Activated T-helper 17 cell treated with anti-CD3 and anti-CD28 coated beads, Interleukin-2, amount 50 U/mL, for 72 hours (primary cell): ENCODE measurements at regions not wholly inside any gene's neighbourhood (a gene's known extent, or its start where the extent isn't known, plus 50 kb on each side); places are given as distances from the start of the nearest gene placed in this dataset.

Source experiments
- ATAC-seq: fragments of 150-1000 bp; cut with Tn5 transposase; replicated peaks from 2 replicates; pipeline ENCODE4 v1.10.0; 2021; ENCODE audit warnings: mild to moderate bottlenecking, moderate library complexity
- H3K27ac Mint-ChIP-seq: one replicate; pipeline ENCODE4 v1.8.0; 2022; ENCODE audit warnings: mixed read lengths
- H3K27me3 Mint-ChIP-seq: one replicate; pipeline ENCODE4 v1.8.0; 2022; ENCODE audit warnings: mixed read lengths
- H3K36me3 Mint-ChIP-seq: one replicate; pipeline ENCODE4 v1.8.0; 2022; ENCODE audit warnings: low read depth, mild to moderate bottlenecking, mixed read lengths
- H3K4me1 Mint-ChIP-seq: one replicate; pipeline ENCODE4 v1.8.0; 2022; ENCODE audit warnings: mixed read lengths
- H3K4me3 Mint-ChIP-seq: one replicate; pipeline ENCODE4 v1.8.0; 2022; ENCODE audit warnings: mild to moderate bottlenecking, mixed read lengths
- H3K9me3 Mint-ChIP-seq: one replicate; pipeline ENCODE4 v1.8.0; 2022; ENCODE audit warnings: mixed read lengths

DNA sequence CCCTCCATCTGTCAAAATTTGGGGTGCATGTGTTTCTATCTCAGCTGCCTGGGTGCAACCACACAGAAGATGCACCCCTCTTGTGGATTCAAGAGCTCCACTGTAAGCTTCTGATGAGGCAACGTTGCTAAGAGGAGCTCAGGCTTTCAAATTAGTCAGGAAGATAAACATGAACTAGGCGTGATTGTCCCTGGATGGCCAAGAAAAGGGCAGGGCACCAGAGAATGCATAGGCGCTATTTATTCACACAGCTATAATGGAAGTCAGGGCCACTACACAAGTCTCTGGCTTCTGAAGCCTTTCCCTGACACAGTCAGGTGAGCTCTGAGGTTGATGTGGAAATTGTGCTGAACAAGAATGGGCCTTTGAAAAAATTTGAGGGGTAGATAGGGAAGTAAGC, 1466.0 kb upstream of the CELF4 start:
- ATAC-seq: no peak
- no peak overlapping the region for H3K4me3 Mint-ChIP-seq
- no peaks in the 10 kb centered on the region for H3K4me1 Mint-ChIP-seq
- H3K27me3 Mint-ChIP-seq: no peaks in the 10 kb centered on the region
- no peaks in the 10 kb centered on the region for H3K9me3 Mint-ChIP-seq
- H3K36me3 Mint-ChIP-seq: no peaks in the 10 kb centered on the region
- no peak overlapping the region for H3K27ac Mint-ChIP-seq

DNA sequence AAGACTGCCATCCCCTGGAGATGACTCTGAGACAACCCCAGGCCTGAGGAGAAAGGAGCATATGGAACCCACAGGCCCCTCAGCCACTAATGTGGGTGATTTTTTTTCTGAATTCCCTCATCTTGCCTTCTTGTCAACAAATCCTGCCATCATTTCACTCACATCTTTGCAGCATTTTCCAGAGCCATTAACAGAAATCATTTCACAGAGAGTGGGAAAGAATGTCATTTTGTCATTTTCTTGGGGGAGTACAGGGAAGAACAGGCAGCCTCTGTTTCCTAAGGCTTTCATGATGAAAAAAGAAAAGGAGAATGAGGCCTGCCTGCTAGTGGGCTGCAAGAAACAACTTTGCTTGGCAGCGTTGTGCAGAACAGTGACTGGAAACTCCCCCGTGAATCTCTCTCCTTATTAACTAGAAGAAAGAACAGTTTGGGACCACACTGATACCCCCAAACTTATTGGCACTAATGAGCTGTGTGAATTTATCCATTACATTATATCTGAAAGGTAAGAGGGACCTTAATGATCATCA, 1464.6 kb upstream of the CELF4 start:
- H3K27ac Mint-ChIP-seq: no peak overlapping the region
- H3K4me1 Mint-ChIP-seq: no peaks in the 10 kb centered on the region
- H3K36me3 Mint-ChIP-seq: no peaks in the 10 kb centered on the region
- H3K9me3 Mint-ChIP-seq: no peaks in the 10 kb centered on the region
- no peak overlapping the region for H3K4me3 Mint-ChIP-seq
- no peaks in the 10 kb centered on the region for H3K27me3 Mint-ChIP-seq
- no peak for ATAC-seq

DNA sequence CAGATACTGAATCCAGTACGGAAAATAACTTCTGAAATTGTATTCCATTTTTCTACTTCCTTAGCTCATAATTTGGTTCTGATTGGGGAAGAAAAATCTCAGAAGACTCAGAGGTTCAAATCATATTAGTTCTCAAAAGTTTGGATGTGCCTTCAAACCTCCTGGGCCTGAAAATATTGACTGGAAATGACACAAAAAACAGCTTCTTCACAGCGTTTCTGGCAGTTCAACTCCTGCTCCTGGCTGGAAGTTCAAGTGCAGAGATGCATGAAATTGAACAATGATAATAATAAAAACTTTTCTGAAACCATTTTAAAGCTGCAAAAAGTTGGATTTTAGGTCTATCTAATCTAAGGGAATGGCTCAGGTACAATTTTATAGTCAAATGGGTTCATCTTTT, 1459.9 kb upstream of the CELF4 start:
- Mint-ChIP-seq H3K36me3 (no peaks in the 10 kb centered on the region), H3K4me1 (no peaks in the 10 kb centered on the region), H3K27me3 (no peaks in the 10 kb centered on the region), H3K27ac (no peak overlapping the region), H3K4me3 (no peak overlapping the region), H3K9me3 (no peaks in the 10 kb centered on the region)
- ATAC-seq: no peak

DNA sequence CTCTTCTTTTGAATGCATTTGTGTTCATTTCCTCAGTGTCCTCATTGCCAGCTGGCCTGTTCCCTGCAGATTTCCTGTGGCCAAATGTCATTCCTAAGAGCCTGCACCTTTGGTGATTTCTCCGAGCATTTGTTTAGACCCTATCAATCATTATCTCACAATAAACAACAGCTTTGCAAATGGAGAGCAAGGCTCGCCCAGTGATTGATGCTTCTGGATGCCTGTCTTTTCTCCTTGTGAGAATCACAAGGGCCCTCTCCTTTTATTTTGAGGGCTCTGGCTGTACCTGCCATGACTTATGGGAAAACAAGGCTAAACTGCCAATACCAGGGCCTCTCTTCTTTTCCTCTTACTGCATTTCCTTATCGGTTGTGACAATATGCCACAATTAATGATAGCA, 1454.4 kb upstream of the CELF4 start:
- no peaks in the 10 kb centered on the region for H3K27me3 Mint-ChIP-seq
- ATAC-seq: no peak
- H3K27ac Mint-ChIP-seq: no peak overlapping the region
- no peaks in the 10 kb centered on the region for H3K9me3 Mint-ChIP-seq
- no peaks in the 10 kb centered on the region for H3K4me1 Mint-ChIP-seq
- no peaks in the 10 kb centered on the region for H3K36me3 Mint-ChIP-seq
- no peak overlapping the region for H3K4me3 Mint-ChIP-seq

DNA sequence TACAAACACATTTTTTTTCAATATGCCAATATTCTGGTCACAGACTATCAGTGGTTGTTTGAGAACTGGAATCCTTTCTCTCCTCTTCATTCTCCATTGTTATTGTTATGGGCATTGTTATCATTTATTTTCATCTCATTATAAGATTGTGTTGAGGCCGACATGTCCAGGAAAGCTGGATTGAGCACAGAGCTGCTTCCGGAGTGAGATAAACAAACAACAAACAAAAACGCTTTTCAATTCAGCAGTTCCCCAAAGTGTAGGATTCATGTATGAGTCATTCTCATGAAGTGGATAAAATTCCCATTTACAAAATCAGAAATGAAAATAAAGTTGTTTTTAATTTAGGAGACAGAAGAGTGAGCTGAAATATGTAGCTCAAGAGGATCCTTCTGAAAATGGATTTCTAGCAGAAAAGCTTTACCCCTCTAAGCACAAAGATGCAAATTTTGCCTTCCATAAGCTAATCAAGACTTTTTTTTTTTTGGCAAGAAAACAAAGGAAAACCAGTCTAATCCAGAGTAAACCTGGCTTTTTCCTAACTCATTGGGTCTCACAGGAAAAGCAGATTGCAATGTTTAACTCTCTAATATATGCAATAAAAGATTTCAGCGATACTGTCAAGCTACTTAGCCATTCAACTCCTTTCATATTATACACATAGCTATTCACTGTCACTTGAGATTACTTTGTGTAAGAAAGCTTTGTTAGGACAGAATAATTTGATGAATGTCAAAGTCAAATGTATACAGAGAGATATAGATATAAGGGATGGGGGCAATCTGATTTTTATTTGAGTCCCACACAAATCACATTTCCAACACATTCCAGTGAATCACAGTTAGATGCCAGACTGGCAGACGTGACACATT, 1441.7 kb upstream of the CELF4 start:
- Mint-ChIP-seq H3K36me3 (no peaks in the 10 kb centered on the region), H3K9me3 (peaks cover 8% of the 10 kb centered on the region), H3K4me1 (no peaks in the 10 kb centered on the region), H3K27ac (no peak overlapping the region), H3K4me3 (no peak overlapping the region), H3K27me3 (no peaks in the 10 kb centered on the region)
- no peak for ATAC-seq

DNA sequence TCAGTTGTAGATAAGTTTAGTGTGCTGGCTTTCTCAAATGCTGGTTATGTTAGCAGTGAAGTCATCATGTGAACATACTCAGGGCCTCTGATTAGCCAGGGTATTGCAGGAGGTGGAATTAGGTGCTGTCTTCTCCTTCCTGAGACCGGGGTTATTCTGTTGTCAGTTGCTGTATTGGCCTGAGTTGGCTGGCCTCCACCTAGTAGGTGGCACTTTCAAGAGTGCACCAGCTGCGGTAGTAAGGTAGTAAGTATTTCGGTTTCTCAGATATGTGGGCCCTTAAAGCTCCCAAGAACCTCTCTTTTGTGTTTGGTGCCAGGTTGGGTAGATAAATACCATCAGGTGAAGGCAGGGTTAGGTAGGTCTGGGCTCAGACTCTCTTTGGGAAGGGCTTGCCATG, 1430.5 kb upstream of the CELF4 start:
- Mint-ChIP-seq H3K27ac (no peak overlapping the region), H3K9me3 (peaks cover 3% of the 10 kb centered on the region), H3K4me3 (no peak overlapping the region), H3K27me3 (no peaks in the 10 kb centered on the region), H3K4me1 (no peaks in the 10 kb centered on the region), H3K36me3 (no peaks in the 10 kb centered on the region)
- no peak for ATAC-seq

DNA sequence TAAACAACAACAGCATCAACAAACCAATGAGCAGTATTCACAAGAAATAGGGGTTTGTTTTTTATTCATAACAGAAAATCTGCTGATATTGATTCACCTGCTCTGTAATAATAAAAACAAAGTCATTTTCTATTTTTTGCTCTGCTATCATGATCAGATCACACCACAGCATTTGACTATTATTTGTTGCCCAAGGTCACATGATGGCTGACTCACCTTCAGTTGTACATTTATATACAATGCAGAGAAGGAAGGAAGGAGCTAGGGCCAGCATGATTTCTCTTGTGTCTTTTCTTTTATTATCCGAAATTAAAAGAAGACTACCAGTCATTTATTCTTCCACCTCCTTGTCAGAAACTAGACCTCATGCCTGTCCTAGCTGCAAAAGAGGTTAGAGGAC, 1427.7 kb upstream of the CELF4 start:
- no peaks in the 10 kb centered on the region for H3K4me1 Mint-ChIP-seq
- no peak overlapping the region for H3K4me3 Mint-ChIP-seq
- no peaks in the 10 kb centered on the region for H3K27me3 Mint-ChIP-seq
- H3K36me3 Mint-ChIP-seq: no peaks in the 10 kb centered on the region
- ATAC-seq: no peak
- H3K27ac Mint-ChIP-seq: no peak overlapping the region
- H3K9me3 Mint-ChIP-seq: peaks cover 3% of the 10 kb centered on the region

DNA sequence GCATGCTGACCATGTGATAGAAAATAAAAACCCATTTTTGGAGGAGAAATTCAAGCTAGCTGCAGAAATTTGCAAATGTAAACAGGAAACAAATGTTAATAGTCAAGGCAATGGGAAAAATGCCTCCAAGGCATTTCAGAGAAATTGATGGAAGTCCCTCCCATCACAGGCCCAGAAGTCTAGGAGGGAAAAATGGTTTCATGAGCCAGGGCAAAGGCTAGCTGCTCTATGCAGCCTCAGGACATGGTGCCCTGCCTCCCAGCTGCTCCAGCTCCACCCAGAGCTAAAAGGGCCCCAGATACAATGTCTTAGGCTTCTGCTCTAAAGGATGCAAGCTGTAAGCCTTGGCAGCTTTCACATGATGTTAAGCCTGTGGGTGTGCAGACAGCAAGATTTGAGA, 1419.4 kb upstream of the CELF4 start:
- Mint-ChIP-seq H3K4me3 (no peak overlapping the region), H3K9me3 (peaks cover 4% of the 10 kb centered on the region)
- no peak for ATAC-seq

DNA sequence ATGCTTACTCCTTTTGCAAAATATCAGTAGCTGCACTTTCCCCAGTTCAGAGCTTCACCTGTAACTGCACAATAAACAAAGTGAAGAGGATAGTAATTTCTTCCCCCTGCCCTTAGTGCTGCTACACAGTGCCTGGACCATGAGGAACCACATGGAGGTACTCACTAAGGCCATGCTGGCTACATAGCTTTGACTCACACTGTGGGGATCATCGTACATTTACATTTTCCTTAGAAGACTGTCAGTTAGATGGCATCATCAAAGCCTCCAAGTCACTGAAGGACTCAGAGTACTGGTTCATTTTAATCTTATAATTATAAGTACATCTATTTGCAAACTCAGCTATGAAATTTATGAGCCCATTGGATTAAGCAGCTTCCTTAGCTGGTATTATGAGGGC, 1416.5 kb upstream of the CELF4 start:
- H3K4me3 Mint-ChIP-seq: no peak overlapping the region
- H3K27me3 Mint-ChIP-seq: no peaks in the 10 kb centered on the region
- H3K9me3 Mint-ChIP-seq: peaks cover 4% of the 10 kb centered on the region
- H3K36me3 Mint-ChIP-seq: no peaks in the 10 kb centered on the region
- no peaks in the 10 kb centered on the region for H3K4me1 Mint-ChIP-seq
- no peak overlapping the region for H3K27ac Mint-ChIP-seq
- no peak for ATAC-seq

More for the DNA sequence above, 1419.4 kb upstream of the CELF4 start:
- H3K36me3 Mint-ChIP-seq: no peaks in the 10 kb centered on the region
- H3K4me1 Mint-ChIP-seq: no peaks in the 10 kb centered on the region
- no peaks in the 10 kb centered on the region for H3K27me3 Mint-ChIP-seq
- no peak overlapping the region for H3K27ac Mint-ChIP-seq

DNA sequence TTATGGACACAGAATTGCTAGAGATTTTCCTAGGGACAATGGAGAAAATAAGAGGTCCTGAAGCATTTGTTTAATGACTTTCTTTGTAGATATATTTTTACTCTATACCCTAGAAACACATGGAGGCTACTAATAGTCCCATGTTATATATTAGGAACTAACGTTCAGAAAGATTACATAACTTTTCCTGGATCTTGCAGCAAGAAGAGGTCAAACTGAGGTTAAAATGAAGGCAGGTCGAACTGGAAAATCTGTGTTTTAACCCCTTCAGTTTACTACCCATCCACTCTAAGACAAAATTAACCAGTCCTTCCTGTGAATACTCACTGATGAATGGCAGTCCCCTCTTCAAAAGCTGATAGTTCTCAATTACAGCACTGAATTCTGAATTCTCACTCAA, 1415.8 kb upstream of the CELF4 start:
- H3K36me3 Mint-ChIP-seq: no peaks in the 10 kb centered on the region
- no peak overlapping the region for H3K27ac Mint-ChIP-seq
- no peaks in the 10 kb centered on the region for H3K4me1 Mint-ChIP-seq
- no peak for ATAC-seq
- H3K9me3 Mint-ChIP-seq: peaks cover 4% of the 10 kb centered on the region
- no peak overlapping the region for H3K4me3 Mint-ChIP-seq
- H3K27me3 Mint-ChIP-seq: no peaks in the 10 kb centered on the region

DNA sequence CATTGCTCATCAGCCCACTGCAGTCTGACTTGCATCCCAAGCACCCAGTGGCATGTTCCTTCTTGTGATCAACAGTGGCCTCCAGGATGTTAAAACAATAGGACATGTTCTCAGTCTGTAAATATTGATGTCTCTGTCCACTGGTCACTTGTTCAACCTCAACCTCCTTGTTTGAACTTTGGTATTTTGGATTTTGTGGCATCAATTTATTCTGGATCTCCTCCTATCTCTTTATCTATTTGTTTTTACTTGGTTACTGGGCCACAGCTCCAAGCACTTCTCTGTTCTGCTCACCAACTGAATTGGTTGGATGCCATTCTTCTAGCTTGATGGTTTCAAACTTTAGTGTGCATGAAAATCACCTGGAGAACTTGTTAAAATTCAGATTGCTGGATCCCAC, 1414.8 kb upstream of the CELF4 start:
- no peak for ATAC-seq
- H3K4me1 Mint-ChIP-seq: no peaks in the 10 kb centered on the region
- H3K27ac Mint-ChIP-seq: no peak overlapping the region
- no peak overlapping the region for H3K4me3 Mint-ChIP-seq
- H3K27me3 Mint-ChIP-seq: no peaks in the 10 kb centered on the region
- no peaks in the 10 kb centered on the region for H3K36me3 Mint-ChIP-seq
- H3K9me3 Mint-ChIP-seq: peaks cover 4% of the 10 kb centered on the region

DNA sequence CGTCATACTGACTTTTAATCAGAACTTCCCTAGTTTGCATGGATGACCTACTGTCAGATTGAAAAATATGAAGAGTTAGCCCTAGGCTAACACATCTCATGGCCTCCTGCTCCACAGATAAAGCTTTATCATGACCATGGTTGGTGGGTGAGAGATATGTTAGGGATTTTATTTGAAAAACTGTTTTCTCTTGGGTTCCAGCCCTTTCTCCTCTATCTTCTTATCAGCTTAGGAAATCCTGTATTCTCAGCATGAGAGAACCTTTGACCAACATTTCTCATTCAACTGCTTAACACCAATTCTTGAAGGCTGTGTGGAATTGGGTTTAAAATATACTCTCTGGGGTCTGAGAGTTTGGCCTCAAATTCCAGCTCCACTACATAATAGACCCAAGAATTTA, 1407.0 kb upstream of the CELF4 start:
- H3K4me3 Mint-ChIP-seq: no peak overlapping the region
- H3K36me3 Mint-ChIP-seq: no peaks in the 10 kb centered on the region
- H3K27ac Mint-ChIP-seq: no peak overlapping the region
- H3K9me3 Mint-ChIP-seq: no peaks in the 10 kb centered on the region
- no peak for ATAC-seq
- no peaks in the 10 kb centered on the region for H3K4me1 Mint-ChIP-seq
- peaks cover 3% of the 10 kb centered on the region for H3K27me3 Mint-ChIP-seq

DNA sequence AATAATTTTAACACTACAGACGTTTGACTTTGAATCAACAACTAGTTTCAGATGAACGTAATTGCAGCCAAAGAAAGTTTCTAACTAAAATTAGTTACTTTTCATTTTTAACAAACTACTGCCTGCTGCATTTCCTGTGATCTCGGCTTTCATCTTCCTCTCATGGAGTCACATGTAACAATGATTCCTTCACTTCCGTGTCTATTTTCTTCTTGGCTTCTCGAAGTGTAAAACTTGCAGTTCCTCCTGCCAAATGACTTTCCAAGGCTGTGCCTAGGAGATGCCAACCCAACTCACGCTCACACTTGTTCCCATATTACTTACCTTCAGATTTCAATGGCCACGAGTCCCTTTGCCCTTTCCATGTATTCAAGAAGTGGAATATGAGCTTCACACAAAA, 1406.3 kb upstream of the CELF4 start:
- Mint-ChIP-seq H3K27me3 (peaks cover 3% of the 10 kb centered on the region), H3K36me3 (no peaks in the 10 kb centered on the region), H3K27ac (no peak overlapping the region), H3K4me1 (no peaks in the 10 kb centered on the region), H3K9me3 (no peaks in the 10 kb centered on the region), H3K4me3 (no peak overlapping the region)
- ATAC-seq: no peak

DNA sequence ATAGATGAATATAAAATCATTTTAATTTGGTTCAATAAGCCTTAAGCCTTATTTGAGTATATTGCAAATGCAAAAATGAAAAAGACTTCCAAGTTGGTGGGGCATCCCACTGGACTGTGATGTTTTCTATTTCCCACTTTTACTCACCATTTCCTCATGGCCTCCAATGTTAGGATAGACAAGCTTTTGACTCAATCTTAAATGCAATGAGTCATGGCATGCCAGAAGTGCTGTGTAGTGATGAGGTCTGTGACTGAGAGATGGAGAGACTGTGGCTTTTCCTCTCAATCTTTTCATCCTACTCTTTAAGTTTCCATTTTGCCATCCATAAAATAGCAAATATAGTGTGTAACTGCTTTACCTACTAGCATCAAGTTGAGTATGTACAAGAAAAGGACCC, 1401.2 kb upstream of the CELF4 start:
- no peaks in the 10 kb centered on the region for H3K9me3 Mint-ChIP-seq
- no peak overlapping the region for H3K27ac Mint-ChIP-seq
- H3K27me3 Mint-ChIP-seq: peaks cover 17% of the 10 kb centered on the region
- no peak overlapping the region for H3K4me3 Mint-ChIP-seq
- no peaks in the 10 kb centered on the region for H3K36me3 Mint-ChIP-seq
- no peak for ATAC-seq
- H3K4me1 Mint-ChIP-seq: no peaks in the 10 kb centered on the region

DNA sequence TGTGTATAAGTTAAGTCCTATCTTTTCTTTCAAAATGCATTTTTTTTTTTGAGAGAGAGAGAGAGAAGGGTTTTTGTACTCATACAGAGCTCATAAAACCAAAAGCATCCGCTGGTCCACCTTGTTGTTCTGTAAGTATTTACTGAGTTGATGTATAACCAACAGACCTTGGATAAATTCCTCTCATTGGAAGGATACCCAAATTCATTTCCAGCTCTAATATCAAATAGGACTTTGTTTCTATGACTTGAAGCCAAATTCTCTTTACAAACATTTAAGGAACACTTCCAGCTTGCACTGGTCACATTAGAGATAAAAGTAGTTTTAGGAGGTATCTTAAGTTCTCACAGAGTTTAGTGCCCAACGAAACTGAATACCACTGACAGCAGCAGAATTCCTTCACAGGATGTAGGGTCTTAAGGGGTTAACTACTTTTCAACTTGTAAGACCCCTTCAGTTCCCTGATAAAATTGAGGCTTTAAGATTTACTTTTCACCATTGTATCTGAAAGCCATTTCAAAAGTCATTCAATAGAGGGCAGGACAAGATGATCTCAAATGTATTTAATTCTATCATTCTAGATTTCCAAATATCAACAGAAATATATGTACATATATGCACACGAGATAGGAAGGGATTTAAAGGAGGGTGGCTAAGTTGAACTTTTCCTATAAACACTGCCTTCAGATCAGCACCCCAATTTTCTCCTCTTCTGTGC, 1398.5 kb upstream of the CELF4 start:
- Mint-ChIP-seq H3K4me1 (no peaks in the 10 kb centered on the region), H3K9me3 (no peaks in the 10 kb centered on the region), H3K4me3 (no peak overlapping the region), H3K36me3 (no peaks in the 10 kb centered on the region), H3K27me3 (peaks cover 17% of the 10 kb centered on the region), H3K27ac (no peak overlapping the region)
- no peak for ATAC-seq
